HG03097 (cell line): ENCODE measurements at regions not wholly inside any gene's neighbourhood (a gene's known extent, or its start where the extent isn't known, plus 50 kb on each side); places are given as distances from the start of the nearest gene placed in this dataset.
"Not testable (repeated sequence)": the region's sequence is repeated elsewhere in the genome, so short reads cannot be mapped to it uniquely, and the experiment has no call there.

Source experiments
- ATAC-seq: cut with Tn5 transposase; IDR thresholded peaks from one replicate; pipeline ENCODE4 v1.9.1; 2021; ENCODE audit not compliant: unreplicated experiment, low FRiP score

DNA sequence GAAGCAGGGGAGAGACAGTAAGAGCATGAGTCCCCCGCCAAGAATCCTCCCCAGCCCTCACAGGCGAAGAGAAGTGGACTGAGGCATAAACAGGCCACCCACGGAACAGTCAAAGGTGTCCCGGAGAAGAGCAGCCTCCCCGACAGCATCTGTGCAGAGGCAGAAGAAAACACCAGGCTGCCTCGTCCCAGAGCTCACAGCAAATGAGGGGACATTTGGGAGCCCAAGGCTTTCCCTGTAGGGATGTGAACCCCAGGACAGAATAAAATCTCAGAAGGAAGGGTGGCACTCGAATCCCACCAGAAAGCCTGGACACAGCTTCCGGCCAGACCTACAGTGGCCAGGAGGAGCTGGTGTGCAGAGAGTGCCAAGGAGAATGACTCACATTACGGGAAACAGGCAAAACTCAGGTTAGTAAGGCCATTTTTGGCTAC lies 90.4 kb downstream of the DLL1 start:
- no peak for ATAC-seq

DNA sequence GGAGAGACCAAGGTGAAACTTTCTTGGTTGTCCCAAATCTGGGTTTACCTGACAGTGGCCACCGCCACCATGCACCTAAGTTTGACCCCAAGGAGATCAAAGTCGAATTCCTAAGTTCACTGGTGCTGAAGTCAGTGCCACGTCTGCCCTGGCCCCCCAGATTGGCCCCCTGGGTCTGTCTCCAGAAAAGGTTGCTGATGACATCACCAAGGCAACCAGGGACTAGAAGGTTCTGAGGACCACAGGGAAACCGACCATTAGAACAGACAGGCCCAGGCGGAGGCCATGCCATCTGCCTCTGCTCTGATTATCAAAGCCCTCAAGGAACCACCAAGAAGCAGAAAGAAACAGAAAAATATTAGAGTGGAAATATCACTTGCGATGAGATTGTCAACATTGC lies 91.2 kb downstream of the DLL1 start:
- ATAC-seq: no peak

- ATAC-seq: no peak
These were observed 92.6 kb downstream of the DLL1 start for GRCh38 chr6:170198298-170198697.

DNA sequence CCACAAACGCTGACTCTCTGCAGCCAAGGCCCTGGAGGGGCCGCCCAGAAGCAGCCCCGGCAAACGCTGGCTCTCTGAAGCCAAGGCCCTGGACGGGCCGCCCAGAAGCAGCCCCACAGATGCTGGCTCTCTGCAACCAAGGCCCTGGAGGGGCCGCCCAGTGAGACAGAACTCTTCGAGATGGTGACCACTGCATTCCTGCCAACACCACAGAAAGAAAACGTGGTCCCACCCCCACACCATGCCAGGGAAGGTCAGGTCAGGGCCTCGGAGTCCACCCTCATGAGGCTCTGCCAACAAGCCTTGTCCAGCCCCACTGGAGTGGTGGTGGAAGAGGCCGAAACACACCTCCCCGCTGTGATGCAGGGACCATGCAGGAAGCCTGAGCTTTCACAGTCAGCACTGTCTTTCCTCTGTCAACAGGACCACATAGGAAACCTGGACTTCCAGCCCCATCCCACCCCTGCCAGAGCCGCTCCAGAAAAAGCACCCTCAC lies 97.5 kb downstream of the DLL1 start:
- ATAC-seq: no peak

- ATAC-seq: no peak
These were observed 98.0 kb downstream of the DLL1 start for GRCh38 chr6:170192905-170193304.

DNA sequence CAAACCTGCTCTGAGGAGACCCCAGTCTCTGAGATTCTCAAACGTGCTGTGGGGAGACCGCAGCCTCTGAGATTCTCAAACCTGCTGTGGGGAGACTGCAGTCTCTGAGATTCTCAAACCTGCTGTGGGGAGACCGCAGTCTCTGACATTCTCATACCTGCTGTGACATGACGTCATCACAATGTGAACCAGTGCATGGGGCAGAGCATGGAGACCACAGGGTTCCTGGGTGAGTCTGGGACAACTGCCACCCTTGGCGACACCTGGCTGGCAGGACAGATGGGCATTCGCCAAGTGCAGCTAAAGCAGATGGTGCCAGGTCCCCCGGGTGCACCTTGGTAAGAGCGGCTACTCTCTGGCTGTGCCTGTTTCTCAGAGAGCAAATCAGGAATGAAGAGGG lies 98.8 kb downstream of the DLL1 start:
- ATAC-seq: not testable (repeated sequence)

GRCh38 chr6:170190046-170190445 lies 100.8 kb downstream of the DLL1 start:
- no peak for ATAC-seq

DNA sequence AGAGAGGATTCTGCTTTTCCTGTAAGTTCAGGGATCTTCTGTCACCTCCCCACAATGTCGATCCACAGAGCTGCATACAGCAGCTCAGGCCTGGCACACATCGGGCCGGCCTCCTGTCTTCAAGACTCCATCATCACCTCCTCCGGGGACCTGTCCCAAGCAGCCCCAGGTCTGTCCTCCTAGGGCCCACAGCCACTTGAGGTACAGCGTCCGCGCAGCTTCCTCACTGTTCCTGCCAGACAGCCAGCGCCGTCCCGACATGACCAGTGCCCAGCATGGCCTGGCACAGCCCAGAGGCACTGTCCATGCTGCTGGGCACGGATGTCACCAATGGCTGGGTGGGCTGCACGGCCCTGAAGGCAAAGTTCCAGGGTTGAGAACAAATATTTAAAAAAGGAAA lies 101.6 kb downstream of the DLL1 start:
- no peak for ATAC-seq

GRCh38 chr6:170188571-170189001 lies 102.3 kb downstream of the DLL1 start:
- no peak for ATAC-seq

GRCh38 chr6:170187669-170188566 lies 103.0 kb downstream of the DLL1 start:
- no peak for ATAC-seq

DNA sequence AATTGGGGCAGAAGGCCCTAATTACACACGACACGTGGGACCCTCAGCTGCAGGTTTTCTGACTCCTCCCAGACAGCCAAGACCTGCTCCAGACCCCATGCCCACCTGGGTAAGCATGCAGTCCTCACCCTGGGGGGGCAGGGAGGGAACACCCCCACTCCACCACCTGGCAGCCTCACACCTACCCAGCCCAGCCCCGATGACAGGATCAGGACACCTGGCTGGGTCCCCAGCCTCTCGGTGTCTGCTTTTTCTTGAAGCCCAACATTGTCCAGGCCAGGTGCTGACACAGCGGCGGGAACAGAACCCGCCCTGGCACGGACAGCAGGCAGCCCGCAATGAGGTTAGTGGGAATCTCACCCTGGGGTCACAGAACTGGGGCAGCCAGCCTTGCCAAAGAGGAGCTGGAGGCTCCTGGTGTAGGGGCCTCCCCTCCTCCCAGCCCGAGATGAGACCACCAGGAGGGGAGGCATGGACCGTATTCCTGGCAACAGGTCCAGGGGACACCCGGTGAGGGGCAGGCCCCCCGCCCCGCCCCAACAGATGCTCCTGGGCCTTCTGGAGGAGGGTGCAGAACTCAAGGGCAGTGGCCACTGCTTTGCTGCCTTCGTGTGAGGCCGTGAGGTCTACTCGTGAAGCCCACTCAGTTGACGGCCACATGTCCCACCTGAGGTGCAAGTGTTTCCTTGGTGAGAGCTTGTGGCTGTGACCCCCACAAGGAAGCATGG lies 103.8 kb downstream of the DLL1 start:
- no peak for ATAC-seq

DNA sequence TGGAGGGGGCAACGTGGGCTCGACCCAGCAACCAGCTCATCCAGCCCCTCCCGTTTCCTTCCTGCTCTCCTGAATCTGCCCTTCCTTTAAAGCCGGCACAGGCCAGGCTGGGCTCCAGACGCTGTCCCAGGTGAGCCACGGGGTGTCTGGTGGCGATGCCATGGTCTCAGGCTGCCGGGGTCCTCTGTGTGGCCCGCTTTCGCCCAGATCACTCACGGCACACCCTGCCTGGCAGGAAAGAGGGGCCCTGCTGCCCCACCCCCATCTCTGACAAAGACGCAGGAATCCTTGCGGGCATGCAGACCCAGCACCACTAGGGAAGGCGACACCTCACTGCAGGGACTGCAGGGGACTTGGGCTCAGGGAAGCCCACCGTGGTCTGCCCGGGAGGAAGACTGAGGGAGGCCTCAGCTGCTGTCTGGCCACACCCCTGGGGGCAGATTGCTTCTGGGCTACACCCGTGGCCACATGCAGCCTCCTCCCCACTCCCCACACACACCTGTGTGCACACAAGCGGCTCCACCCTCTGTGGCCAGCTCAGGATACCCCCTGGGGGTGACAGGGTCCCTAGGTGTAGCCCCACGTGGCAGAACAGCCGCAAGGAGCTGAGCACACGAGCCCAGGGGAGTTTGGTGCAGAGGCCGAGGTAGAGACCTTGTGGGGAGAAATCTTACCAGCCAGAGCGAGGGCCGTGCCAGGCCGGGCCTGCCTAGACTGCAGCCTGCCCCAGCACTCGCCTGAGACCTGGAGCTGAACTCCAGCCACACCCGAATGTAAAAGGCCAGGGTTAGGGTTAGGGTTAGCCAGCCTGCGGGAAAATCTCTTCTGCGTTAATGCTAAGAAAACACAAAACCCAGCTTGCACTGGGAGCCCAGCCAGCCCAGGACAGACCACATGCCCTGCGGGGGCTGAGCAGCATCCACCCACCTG lies 104.6 kb downstream of the DLL1 start:
- ATAC-seq: no peak

- ATAC-seq: no peak
These were observed 105.5 kb downstream of the DLL1 start for GRCh38 chr6:170185175-170185978.

- ATAC-seq: no peak
These were observed 106.6 kb downstream of the DLL1 start for GRCh38 chr6:170184316-170184715.

- no peak for ATAC-seq
These were observed 107.4 kb downstream of the DLL1 start for GRCh38 chr6:170183521-170183920.

DNA sequence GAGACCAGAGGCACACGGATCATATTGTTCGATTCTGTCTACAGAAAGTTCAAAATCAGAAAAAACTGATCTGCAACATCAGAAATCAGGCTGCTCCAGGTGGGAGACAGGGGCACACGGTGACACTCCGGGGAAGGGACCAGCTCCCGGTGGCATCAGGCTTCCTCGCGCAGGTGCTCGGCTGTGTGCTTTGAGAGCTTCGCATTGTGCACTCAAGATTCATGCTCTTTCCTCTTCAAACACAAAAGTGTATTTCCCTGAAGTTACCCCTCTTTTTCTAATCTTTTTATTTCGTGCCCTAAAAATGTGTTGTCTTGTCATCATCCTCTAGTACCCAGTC lies 108.1 kb downstream of the DLL1 start:
- no peak for ATAC-seq

DNA sequence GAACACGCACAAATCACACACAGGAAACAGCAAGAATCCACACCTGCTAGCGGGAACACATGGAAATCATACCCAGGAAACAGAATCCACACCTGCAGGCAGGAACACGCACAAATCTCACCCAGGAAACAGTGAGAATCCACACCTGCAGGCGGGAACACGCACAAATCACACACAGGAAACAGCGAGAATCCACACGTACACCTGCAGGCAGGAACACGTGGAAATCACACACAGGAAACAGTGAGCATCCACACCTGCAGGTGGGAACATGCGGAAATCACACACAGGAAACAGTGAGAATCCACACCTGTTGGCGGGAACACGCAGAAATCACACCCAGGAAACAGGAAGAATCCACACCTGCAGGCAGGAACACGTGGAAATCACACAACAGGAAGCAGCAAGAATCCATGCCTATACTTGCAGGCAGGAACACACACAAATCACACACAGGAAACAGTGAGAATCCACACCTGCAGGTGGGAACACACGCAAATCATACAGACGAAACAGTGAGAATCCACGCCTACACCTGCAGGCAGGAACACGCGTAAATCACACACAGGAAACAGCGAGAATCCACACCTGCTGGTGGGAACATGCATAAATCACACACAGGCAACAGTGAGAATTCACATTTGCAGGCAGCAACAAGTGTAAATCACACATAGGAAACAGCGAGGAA lies 108.6 kb downstream of the DLL1 start:
- no peak for ATAC-seq

GRCh38 chr6:170181338-170181690 lies 109.6 kb downstream of the DLL1 start:
- no peak for ATAC-seq

DNA sequence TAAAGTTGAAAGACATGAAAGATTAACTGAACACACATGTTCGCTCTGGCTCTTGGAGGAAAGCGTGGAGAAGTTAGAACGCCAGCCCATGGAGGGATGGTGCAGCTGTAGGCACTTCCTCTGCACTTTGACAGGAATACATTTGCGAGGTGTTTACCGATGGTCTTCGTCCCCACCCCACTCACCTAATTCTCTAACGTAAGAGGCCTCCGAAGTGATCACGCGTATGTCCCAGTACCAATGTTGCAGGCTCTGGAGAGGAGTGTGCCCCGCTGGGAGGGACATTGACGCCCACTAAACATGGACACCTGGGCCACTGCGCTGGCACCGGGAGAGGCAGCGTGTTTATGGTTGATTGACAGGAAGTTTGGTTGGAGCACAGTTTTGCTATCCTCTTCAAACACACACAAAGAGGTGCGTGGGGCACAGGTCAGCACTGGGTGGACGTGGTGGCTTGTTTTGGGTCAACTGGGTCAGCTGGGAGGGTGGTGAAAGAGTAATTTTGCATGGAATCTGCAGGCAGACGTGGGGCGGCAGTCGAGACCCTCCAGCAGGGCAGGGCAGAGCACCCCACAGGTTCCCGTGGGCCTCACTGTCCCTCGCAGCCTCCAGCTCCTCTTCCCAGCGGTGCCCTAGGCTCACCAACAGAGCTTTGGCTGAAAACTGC lies 110.1 kb downstream of the DLL1 start:
- ATAC-seq: no peak
